HepG2 (cell line): ENCODE measurements at regions not wholly inside any gene's neighbourhood (a gene's known extent, or its start where the extent isn't known, plus 50 kb on each side); places are given as distances from the start of the nearest gene placed in this dataset.
"Not testable (repeated sequence)": the region's sequence is repeated elsewhere in the genome, so short reads cannot be mapped to it uniquely, and the experiment has no call there.

Source experiments
- GMEB2 ChIP-seq: IDR thresholded peaks from 2 replicates; pipeline ENCODE4 v1.6.1; 2016; ENCODE audit warnings: missing biosample characterization, missing genetic modification reagents, low read depth
- GTF3A ChIP-seq: sonication (generic); formaldehyde crosslinking; conservative IDR thresholded peaks from 2 replicates; pipeline ENCODE4 v1.4.0; 2020; ENCODE audit warnings: mild to moderate bottlenecking, missing genetic modification reagents
- PAX8 ChIP-seq: sonication (generic); formaldehyde crosslinking; IDR thresholded peaks from 2 replicates; pipeline ENCODE4 v1.8.0; 2022; ENCODE audit warnings: mild to moderate bottlenecking, missing genetic modification reagents, borderline replicate concordance
- YY1 ChIP-seq: IDR thresholded peaks from 2 replicates; pipeline ENCODE4 v1.6.1; 2011; ENCODE audit warnings: low read length, low read depth, moderate library complexity, mild to moderate bottlenecking; ENCODE audit not compliant: insufficient read depth, insufficient replicate concordance
- ZFP1 ChIP-seq: IDR thresholded peaks from 2 replicates; pipeline ENCODE4 v1.6.1; 2016

GRCh38 chr4:135406597-135406996 lies 1205.0 kb upstream of the PABPC4L start:
- TF ChIP-seq GTF3A (CRISPR knock-in tag); YY1; ZFP1 (CRISPR knock-in tag); GMEB2 (CRISPR knock-in tag); PAX8 (CRISPR knock-in tag): not testable (repeated sequence)
